Bronchial epithelial cell (primary cell): ENCODE measurements at regions not wholly inside any gene's neighbourhood (a gene's known extent, or its start where the extent isn't known, plus 50 kb on each side); places are given as distances from the start of the nearest gene placed in this dataset.
"Not testable (repeated sequence)": the region's sequence is repeated elsewhere in the genome, so short reads cannot be mapped to it uniquely, and the experiment has no call there.

Source experiments
- DNase-seq: peaks from one replicate; pipeline ENCODE4 v3.0.0-alpha.2; 2010; ENCODE audit warnings: low read depth
- FAIRE-seq: peaks from 2 replicates; lab custom pipeline; 2011; peaks lifted over from hg19 to GRCh38; lab: Jason Lieb, UNC
- H3K27me3 ChIP-seq: 2 replicates; pipeline ENCODE4 v1.5.1; 2011; ENCODE audit warnings: low read length; ENCODE audit not compliant: control insufficient read depth, insufficient read depth
- H3K36me3 ChIP-seq: 2 replicates; pipeline ENCODE4 v1.5.1; 2011; ENCODE audit warnings: low read length; ENCODE audit not compliant: control insufficient read depth, insufficient read depth
- H3K4me3 ChIP-seq: 2 replicates; pipeline ENCODE4 v1.5.1; 2011; ENCODE audit warnings: mild to moderate bottlenecking, low read depth, low read length, control low read depth
- TF ChIP-seq, protein P1 (sequence below): IDR thresholded peaks from 2 replicates; pipeline ENCODE4 v1.5.1; 2011; ENCODE audit warnings: mild to moderate bottlenecking, moderate library complexity, low read length, control low read depth, inconsistent platforms; ENCODE audit not compliant: insufficient read depth, severe bottlenecking

DNA sequence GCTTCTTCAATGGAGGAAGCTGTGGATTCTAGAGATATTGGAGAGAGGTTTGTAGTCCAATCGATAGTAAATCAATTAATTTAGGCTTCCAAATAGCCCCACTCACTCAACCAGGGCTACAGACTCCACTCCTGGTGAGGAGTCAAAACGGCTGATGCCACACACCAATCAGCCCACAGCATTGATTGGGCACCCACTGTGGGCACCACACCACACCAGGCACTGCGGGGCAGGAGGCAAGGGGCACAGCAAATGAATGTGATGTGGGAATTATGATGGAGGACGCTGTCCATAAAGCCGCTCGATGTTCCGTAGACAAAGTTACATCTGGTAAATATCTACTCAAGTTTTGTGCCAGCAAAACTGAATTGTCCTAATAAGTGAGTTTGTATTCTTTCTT is 547.3 kb upstream of the CADM1 start:
- TF ChIP-seq, protein P1, sequence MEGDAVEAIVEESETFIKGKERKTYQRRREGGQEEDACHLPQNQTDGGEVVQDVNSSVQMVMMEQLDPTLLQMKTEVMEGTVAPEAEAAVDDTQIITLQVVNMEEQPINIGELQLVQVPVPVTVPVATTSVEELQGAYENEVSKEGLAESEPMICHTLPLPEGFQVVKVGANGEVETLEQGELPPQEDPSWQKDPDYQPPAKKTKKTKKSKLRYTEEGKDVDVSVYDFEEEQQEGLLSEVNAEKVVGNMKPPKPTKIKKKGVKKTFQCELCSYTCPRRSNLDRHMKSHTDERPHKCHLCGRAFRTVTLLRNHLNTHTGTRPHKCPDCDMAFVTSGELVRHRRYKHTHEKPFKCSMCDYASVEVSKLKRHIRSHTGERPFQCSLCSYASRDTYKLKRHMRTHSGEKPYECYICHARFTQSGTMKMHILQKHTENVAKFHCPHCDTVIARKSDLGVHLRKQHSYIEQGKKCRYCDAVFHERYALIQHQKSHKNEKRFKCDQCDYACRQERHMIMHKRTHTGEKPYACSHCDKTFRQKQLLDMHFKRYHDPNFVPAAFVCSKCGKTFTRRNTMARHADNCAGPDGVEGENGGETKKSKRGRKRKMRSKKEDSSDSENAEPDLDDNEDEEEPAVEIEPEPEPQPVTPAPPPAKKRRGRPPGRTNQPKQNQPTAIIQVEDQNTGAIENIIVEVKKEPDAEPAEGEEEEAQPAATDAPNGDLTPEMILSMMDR = no peak
- FAIRE-seq = no peak
- Histone ChIP-seq H3K36me3 (no peaks in the 10 kb centered on the region), H3K4me3 (no peak overlapping the region), H3K27me3 (no peaks in the 10 kb centered on the region)
- no peak for DNase-seq

DNA sequence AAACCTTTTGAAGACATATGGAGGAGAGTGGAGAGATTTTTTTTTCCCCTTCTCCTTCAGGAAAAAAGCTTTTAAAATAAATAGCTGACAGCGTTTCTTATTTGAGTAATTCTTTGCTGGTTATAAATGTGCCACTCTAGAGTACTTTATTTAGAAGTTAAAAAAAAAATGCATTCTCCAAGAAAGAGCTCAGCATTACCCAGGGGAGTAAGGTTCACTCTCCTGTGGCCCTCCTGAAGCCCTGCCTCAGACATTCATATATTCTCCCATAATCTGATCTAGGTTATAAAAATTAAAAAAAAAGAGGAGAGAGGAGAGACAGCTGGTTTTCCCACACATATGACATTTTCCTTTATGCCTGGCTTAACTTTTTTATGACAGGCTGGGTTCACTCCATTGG is 545.2 kb upstream of the CADM1 start:
- H3K27me3 ChIP-seq = no peaks in the 10 kb centered on the region
- DNase-seq (no peak), FAIRE-seq (no peak)
- no peak overlapping the region for H3K4me3 ChIP-seq
- TF ChIP-seq, protein P1 = no peak
- H3K36me3 ChIP-seq = no peaks in the 10 kb centered on the region

DNA sequence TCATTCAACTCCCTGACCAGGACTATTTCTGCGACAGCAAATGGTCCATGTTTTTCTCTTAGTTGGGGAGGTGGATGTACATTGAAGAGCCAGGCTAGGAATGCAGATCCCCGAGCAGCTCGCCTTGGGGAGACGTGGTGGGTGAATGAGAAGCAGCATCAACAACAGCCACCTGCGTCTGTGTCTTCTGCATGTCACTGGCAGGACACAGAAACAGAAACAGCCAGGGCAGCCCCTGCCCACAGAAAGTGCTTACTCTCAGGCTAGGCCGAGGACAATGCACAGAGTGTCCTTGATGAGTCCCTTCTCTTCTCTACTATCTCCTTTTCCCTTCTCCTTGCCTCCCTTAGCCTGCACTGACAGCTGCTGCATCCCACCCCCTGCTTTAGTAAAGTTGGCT is 541.9 kb upstream of the CADM1 start:
- TF ChIP-seq, protein P1 = no peak
- FAIRE-seq (no peak), DNase-seq (no peak)
- no peaks in the 10 kb centered on the region for H3K27me3 ChIP-seq
- H3K36me3 ChIP-seq = no peaks in the 10 kb centered on the region
- no peak overlapping the region for H3K4me3 ChIP-seq

DNA sequence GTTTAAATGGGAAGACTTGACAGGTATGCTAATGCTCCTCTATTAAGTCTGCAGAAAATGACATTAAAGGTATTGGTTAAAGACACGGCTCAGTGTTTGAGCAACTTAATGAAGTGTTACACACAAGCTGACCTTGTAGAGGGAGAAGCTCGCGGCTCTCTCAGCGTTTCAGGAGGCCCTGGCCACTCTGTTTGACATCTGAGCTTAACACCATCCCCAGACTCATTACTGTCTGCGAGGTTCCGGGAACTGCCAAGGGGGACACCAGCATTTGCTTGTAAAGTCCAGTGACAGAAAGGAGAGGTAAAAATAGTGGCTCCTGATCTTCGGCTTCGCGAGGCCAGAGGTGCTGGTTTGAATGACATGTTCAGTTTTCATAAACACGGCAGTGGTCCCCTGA is 540.7 kb upstream of the CADM1 start:
- TF ChIP-seq, protein P1 = no peak
- no peak for FAIRE-seq
- no peaks in the 10 kb centered on the region for H3K36me3 ChIP-seq

DNA sequence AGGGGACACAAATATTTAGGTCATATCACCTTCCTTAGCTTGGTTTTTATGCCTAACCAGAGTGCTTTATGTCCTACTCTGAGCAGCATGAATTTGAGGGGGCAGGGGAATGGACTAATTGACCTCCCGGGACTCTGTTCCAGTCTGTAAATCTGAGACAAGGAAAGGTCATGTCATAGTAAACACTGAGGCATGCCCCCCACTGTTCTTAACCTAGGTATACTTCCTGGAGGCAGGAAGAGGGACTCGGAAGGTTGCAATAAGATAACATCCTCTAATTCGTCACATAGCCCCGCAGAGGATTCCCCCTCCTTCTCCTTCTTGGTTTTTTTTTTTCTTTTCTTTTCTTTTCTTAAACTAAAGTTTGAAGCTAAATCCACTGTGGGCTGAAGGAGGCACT is 540.3 kb upstream of the CADM1 start:
- no peak for FAIRE-seq
- H3K4me3 ChIP-seq = no peak overlapping the region
- H3K36me3 ChIP-seq = no peaks in the 10 kb centered on the region
- DNase-seq = no peak
- TF ChIP-seq, protein P1 = no peak
- no peaks in the 10 kb centered on the region for H3K27me3 ChIP-seq

More for the DNA sequence above, 540.7 kb upstream of the CADM1 start:
- Histone ChIP-seq H3K27me3 (no peaks in the 10 kb centered on the region), H3K4me3 (no peak overlapping the region)
- no peak for DNase-seq

DNA sequence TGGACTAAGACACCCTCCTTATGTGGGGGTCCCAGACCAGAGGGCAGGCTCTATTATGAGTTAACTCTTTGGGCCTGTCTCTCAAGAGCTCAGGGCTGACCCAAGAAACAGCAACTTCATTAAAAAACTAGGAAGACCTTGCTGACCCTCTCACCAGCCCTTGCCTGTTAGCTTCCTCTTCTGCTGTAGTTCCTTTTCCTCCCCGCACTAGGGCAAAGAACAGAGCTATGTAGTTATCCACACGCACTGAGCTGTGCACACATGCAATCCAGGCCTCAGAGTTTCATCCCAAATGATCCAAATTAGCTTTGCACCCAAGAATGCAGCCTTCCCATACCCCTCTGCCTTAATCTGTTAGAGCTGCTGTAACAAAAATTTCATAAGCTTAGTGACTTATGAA is 539.6 kb upstream of the CADM1 start:
- Histone ChIP-seq H3K4me3 (no peak overlapping the region), H3K27me3 (no peaks in the 10 kb centered on the region), H3K36me3 (no peaks in the 10 kb centered on the region)
- no peak for DNase-seq
- TF ChIP-seq, protein P1 = no peak
- no peak for FAIRE-seq

DNA sequence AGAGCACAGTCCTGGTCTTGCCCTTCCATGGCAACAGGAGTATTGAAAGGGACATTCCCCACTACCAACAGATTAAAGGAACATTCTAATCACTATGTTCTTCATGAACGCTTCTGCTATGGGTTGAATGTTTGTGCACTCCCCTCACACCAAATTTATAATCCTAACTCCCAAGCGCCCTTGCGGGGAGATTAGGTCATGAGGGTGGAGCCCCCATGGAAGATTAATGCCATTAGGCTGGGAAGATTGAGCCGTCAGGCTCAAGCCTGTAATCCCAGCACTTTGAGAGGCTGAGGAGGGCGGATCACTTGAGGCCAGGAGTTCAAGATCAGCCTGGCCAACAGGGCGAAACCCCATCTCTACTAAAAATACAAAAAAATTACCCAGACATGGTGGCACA is 538.8 kb upstream of the CADM1 start:
- not testable (repeated sequence) for DNase-seq, H3K36me3 ChIP-seq, H3K4me3 ChIP-seq, H3K27me3 ChIP-seq, FAIRE-seq
